Cardiac fibroblast (primary cell): ENCODE measurements at regions not wholly inside any gene's neighbourhood (a gene's known extent, or its start where the extent isn't known, plus 50 kb on each side); places are given as distances from the start of the nearest gene placed in this dataset.
A peak's percentile ranks its signal among the peaks of the same experiment; 100 is the strongest.

Experiments used
- DNase-seq, 2 donors: peaks; one replicate each; pipeline versions ENCODE4 v3.0.0 to v3.0.0-alpha.2; 2010; ENCODE audit warnings: low read depth in 2 of 2
- H3K4me3 ChIP-seq, 2 donors: replicated peaks in 1 of 2; 1 replicate in 1 of 2; 2 replicates in 1 of 2; pipeline ENCODE4 v1.5.1; 2011; ENCODE audit warnings: low read depth in 2 of 2, low read length in 2 of 2, mild to moderate bottlenecking in 2 of 2, moderate library complexity in 1 of 2
- CTCF ChIP-seq: IDR thresholded peaks from one replicate; pipeline ENCODE4 v1.5.1; 2011; ENCODE audit warnings: low read depth, mild to moderate bottlenecking, low read length, inconsistent platforms

- H3K4me3 ChIP-seq, result no peak overlapping the region
- TF ChIP-seq CTCF, result no peak
- no peak for DNase-seq
These were observed 209.7 kb upstream of the PARD3B start for GRCh38 chr2:204335451-204336058.

- no peak for DNase-seq
- TF ChIP-seq CTCF, result no peak
- H3K4me3 ChIP-seq, result no peak overlapping the region
These were observed 209.0 kb upstream of the PARD3B start for GRCh38 chr2:204336153-204336744.

DNA sequence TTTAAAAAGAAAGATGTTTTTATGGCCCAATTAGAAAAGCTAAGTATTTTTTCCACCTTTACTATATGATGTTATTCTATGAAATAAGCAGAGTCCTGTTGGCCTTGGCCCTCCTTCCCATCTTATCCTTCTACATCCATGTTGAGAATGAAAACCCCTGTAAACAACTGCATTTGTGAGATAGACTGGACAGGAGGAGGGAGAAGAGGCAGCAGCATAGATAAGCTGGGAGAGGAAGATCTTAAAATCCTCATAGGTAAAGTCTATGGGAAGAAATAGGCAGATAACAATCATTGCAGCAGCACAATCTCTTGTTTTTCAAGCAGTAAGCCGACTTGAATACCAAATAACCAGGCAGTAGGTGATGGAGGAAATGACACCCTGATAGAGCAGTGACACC is 207.6 kb upstream of the PARD3B start:
- DNase-seq, result no peak
- no peak overlapping the region for H3K4me3 ChIP-seq
- TF ChIP-seq CTCF, result no peak

DNA sequence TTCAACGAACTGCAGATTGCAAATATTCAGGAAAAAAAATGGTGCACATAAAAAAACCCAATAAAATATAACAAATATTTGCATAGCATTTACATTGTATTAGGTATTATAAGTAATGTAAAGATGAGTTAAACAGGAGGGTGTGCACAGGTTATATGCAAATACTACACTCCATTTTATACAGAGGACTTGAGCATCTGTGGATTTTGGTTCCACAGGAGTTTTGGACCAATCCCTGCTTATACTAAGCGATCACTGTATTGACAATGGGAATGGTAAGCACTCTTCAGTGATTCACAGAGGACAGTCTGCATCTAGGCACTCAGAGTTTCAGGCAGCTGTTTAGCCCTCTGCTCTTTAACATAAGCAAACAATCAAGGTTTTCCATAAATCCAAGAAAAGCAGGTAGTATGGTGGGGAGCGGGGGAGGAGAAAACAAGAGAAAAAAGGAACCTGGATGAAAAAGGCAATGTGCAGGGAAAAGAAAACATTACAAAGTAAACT is 206.0 kb upstream of the PARD3B start:
- DNase-seq, result no peak
- no peak for TF ChIP-seq CTCF
- H3K4me3 ChIP-seq, result no peak overlapping the region

- peak in 1 of 2 donors; percentile 49 for DNase-seq
- no peak overlapping the region for H3K4me3 ChIP-seq
- no peak for TF ChIP-seq CTCF
These were observed 204.8 kb upstream of the PARD3B start for GRCh38 chr2:204340511-204340910.

DNA sequence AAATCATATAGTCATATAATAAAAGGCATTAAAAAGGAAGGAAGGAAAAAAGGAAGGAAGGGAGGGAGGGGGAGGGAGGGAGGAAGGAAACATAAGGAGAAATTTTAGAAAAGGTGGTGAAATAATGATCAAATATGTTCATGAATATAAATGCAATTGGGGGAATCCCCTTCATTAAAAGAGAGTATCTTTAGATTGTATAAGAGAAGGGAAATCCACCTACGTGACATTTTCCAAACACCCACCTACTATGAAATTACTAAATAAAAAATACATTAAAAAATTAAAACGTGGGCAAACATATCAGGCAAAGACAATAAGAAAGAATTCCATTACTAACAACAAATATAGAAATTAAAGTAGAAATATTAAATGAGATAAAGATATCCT is 203.4 kb upstream of the PARD3B start:
- H3K4me3 ChIP-seq, result no peak overlapping the region
- TF ChIP-seq CTCF, result no peak
- no peak for DNase-seq
